ENCODE measurements at regions not wholly inside any gene's neighbourhood (a gene's known extent, or its start where the extent isn't known, plus 50 kb on each side); places are given as distances from the start of the nearest gene placed in this dataset.

DNA sequence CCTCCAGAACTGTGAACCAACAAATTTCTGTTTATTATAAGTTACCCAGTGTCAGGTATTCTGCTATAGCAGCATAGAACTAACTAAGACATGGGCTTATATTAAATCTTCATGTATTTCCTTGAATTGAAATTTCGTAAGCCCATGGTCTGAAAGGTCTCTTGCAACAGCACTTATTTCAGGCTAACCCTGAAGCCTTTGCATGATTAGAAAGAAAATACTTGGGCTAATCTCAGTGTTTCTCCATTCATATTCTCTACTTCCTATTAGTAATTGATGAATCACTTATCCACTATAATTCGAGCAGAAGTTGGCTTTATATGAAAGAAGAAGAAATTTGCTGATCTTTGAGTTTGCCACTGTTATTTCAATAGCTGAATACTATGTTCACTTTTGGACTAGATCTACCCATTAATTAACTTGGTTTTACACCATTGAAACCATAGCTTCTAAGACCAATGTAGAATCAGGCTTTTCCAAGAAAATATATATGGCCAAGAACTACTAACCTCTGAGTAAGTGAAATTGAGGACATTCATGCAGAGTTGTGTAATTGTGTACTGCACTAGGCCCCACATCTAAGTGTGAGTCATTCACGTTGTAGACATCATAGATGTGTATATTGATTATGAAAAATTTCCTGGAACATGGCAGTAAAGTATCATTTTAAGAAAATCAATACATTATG is 731.6 kb downstream of the SOCS6 start:
- peaks cover 2% of the 10 kb centered on the region for H3K27me3 Mint-ChIP-seq (ENCODE audit: unreplicated experiment)
- TF ChIP-seq, protein P1, sequence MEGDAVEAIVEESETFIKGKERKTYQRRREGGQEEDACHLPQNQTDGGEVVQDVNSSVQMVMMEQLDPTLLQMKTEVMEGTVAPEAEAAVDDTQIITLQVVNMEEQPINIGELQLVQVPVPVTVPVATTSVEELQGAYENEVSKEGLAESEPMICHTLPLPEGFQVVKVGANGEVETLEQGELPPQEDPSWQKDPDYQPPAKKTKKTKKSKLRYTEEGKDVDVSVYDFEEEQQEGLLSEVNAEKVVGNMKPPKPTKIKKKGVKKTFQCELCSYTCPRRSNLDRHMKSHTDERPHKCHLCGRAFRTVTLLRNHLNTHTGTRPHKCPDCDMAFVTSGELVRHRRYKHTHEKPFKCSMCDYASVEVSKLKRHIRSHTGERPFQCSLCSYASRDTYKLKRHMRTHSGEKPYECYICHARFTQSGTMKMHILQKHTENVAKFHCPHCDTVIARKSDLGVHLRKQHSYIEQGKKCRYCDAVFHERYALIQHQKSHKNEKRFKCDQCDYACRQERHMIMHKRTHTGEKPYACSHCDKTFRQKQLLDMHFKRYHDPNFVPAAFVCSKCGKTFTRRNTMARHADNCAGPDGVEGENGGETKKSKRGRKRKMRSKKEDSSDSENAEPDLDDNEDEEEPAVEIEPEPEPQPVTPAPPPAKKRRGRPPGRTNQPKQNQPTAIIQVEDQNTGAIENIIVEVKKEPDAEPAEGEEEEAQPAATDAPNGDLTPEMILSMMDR (IDR thresholded peaks at IDR 0.05; ENCODE audit: partially characterized antibody, unreplicated experiment) = no peak
- H3K4me1 Mint-ChIP-seq (ENCODE audit: low read depth, unreplicated experiment) = no peaks in the 10 kb centered on the region
- no peaks in the 10 kb centered on the region for H3K9me3 Mint-ChIP-seq (ENCODE audit: unreplicated experiment)
- no peak for DNase-seq
- H3K36me3 Mint-ChIP-seq (ENCODE audit: unreplicated experiment) = no peaks in the 10 kb centered on the region
- no peak overlapping the region for H3K4me3 Mint-ChIP-seq (ENCODE audit: unreplicated experiment)
- H3K27ac Mint-ChIP-seq (ENCODE audit: unreplicated experiment) = no peak overlapping the region

DNA sequence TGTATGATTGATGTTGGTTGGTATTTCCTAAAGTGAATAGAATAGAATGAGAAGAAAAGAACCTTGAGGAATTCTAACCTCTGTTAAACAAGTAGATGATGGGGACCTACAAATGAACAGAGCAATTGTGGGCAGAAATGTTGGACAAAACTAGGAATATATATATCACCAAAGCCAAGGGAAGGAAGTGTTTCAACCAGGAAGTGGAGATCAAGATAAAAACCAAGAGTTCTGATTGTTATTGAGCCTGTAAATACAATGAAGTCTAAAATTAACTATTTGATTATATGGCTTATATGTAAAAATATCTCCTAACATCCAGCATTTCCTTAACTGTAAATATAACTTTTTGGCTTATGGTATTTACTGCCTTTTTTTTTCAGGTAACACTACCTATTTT is 730.0 kb downstream of the SOCS6 start:
- H3K27me3 Mint-ChIP-seq (ENCODE audit: unreplicated experiment) = peaks cover 2% of the 10 kb centered on the region
- no peak overlapping the region for H3K27ac Mint-ChIP-seq (ENCODE audit: unreplicated experiment)
- H3K36me3 Mint-ChIP-seq (ENCODE audit: unreplicated experiment) = no peaks in the 10 kb centered on the region
- H3K9me3 Mint-ChIP-seq (ENCODE audit: unreplicated experiment) = no peaks in the 10 kb centered on the region
- no peak overlapping the region for H3K4me3 Mint-ChIP-seq (ENCODE audit: unreplicated experiment)
- TF ChIP-seq, protein P1 (IDR thresholded peaks at IDR 0.05; ENCODE audit: partially characterized antibody, unreplicated experiment) = no peak
- H3K4me1 Mint-ChIP-seq (ENCODE audit: low read depth, unreplicated experiment) = no peaks in the 10 kb centered on the region
- no peak for DNase-seq

DNA sequence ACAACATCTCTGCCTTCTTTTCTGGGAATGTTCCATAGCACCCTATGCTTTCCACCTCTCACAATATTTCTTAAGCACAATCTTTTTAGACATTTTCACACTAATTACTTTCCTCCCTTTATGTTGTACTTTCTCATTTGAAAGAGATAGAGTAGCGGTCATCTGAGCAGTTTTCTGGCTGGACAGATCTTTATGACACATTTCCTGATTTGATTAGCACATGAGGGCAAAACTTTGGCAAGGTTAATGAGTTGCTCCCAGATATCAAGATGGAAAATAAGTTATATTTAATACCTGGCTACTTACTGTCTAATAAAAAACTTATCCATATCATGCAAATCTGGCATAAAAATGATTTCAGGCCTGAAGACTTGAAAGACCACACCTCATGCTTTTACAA is 723.9 kb downstream of the SOCS6 start:
- TF ChIP-seq, protein P1 (IDR thresholded peaks at IDR 0.05; ENCODE audit: partially characterized antibody, unreplicated experiment) = no peak

DNA sequence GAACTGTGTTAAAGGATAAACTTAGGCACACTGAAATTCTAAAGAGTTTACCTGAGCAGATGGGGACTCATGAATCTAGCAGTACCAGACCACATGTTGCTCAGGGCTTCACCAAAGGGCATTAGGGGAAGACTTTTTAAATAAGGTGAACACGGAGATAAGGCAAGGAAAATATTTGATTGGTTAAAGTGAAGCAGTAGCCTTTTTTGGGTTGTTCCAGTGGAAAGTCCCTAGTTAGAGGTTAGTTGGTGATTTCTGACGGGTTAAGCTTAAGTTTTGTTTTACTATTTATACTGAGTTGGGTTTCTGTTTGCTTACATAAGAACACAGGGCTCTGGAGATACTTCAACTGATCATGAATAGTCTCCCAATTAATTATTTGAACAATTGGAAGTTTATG is 722.5 kb downstream of the SOCS6 start:
- Mint-ChIP-seq H3K4me1 (ENCODE audit: low read depth, unreplicated experiment) (no peaks in the 10 kb centered on the region), H3K27ac (ENCODE audit: unreplicated experiment) (no peak overlapping the region), H3K9me3 (ENCODE audit: unreplicated experiment) (peaks cover 1% of the 10 kb centered on the region), H3K4me3 (ENCODE audit: unreplicated experiment) (no peak overlapping the region), H3K27me3 (ENCODE audit: unreplicated experiment) (no peaks in the 10 kb centered on the region), H3K36me3 (ENCODE audit: unreplicated experiment) (no peaks in the 10 kb centered on the region)
- TF ChIP-seq, protein P1 (IDR thresholded peaks at IDR 0.05; ENCODE audit: partially characterized antibody, unreplicated experiment) = no peak
- no peak for DNase-seq

More for the DNA sequence above, 723.9 kb downstream of the SOCS6 start:
- DNase-seq = no peak
- Mint-ChIP-seq H3K36me3 (ENCODE audit: unreplicated experiment) (no peaks in the 10 kb centered on the region), H3K27ac (ENCODE audit: unreplicated experiment) (no peak overlapping the region), H3K4me3 (ENCODE audit: unreplicated experiment) (no peak overlapping the region), H3K27me3 (ENCODE audit: unreplicated experiment) (no peaks in the 10 kb centered on the region), H3K9me3 (ENCODE audit: unreplicated experiment) (peaks cover 1% of the 10 kb centered on the region), H3K4me1 (ENCODE audit: low read depth, unreplicated experiment) (no peaks in the 10 kb centered on the region)

DNA sequence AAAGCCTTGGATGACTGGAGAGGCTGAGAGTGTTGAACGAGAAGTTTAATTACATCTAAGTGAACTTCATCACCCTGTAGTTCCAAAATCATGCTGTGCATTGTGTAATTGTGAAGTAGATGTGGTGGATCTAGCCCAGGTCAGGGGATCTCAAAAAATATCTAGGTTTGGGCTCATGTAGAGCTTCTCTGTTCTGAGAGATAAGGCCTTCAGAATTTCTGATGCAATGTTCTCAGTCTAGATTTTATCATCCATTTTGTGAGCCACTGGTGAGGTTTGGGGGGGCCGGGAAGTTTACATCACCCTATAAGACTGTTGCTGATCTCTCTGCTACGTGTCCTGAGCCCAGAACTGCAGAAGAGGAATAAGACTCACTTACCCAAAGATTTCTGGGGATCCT is 719.4 kb downstream of the SOCS6 start:
- Mint-ChIP-seq H3K27me3 (ENCODE audit: unreplicated experiment) (no peaks in the 10 kb centered on the region), H3K4me3 (ENCODE audit: unreplicated experiment) (no peak overlapping the region), H3K36me3 (ENCODE audit: unreplicated experiment) (no peaks in the 10 kb centered on the region), H3K4me1 (ENCODE audit: low read depth, unreplicated experiment) (no peaks in the 10 kb centered on the region), H3K9me3 (ENCODE audit: unreplicated experiment) (peaks cover 3% of the 10 kb centered on the region), H3K27ac (ENCODE audit: unreplicated experiment) (no peak overlapping the region)
- TF ChIP-seq, protein P1 (IDR thresholded peaks at IDR 0.05; ENCODE audit: partially characterized antibody, unreplicated experiment) = no peak
- DNase-seq = no peak
